NCI-H510A (cell line): ENCODE measurements at regions not wholly inside any gene's neighbourhood (a gene's known extent, or its start where the extent isn't known, plus 50 kb on each side); places are given as distances from the start of the nearest gene placed in this dataset.
A peak's percentile ranks its signal among the peaks of the same experiment; 100 is the strongest.

ENCODE experiments used
- DNase-seq: peaks from one replicate; lab custom pipeline; 2025; lab: John Stamatoyannopoulos, UW

GRCh38 chr2:19201911-19202462 lies 156.4 kb downstream of the OSR1 start:
- no peak for DNase-seq

- no peak for DNase-seq
Measured at GRCh38 chr2:19198381-19198780, 160.0 kb downstream of the OSR1 start.

GRCh38 chr2:19195661-19196060 lies 162.8 kb downstream of the OSR1 start:
- DNase-seq: no peak

- no peak for DNase-seq
Measured at GRCh38 chr2:19189391-19189790, 169.0 kb downstream of the OSR1 start.

GRCh38 chr2:19187323-19188020 lies 171.0 kb downstream of the OSR1 start:
- no peak for DNase-seq

- DNase-seq: no peak
Measured at GRCh38 chr2:19185086-19185485, 173.3 kb downstream of the OSR1 start.

DNA sequence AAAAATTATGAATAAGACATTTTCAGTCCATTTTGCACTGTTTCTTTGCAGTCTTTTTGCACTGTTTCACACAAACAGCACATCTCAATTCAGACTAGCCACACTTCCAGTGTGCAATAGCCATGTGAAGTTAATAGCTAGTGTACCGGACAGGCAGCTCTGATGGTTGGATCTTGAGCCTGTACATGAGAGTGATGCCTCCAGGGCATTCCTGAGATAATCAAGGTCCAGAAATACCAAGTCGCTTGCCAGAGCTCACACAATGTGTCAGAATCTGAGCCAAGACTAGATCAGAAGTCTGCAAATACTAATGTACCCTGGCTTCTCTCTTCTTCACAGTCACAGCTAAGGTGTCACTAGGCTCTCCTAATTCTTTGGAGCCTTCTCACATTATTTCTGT lies 180.2 kb downstream of the OSR1 start:
- DNase-seq: no peak

GRCh38 chr2:19176977-19177376 lies 181.4 kb downstream of the OSR1 start:
- no peak for DNase-seq

DNA sequence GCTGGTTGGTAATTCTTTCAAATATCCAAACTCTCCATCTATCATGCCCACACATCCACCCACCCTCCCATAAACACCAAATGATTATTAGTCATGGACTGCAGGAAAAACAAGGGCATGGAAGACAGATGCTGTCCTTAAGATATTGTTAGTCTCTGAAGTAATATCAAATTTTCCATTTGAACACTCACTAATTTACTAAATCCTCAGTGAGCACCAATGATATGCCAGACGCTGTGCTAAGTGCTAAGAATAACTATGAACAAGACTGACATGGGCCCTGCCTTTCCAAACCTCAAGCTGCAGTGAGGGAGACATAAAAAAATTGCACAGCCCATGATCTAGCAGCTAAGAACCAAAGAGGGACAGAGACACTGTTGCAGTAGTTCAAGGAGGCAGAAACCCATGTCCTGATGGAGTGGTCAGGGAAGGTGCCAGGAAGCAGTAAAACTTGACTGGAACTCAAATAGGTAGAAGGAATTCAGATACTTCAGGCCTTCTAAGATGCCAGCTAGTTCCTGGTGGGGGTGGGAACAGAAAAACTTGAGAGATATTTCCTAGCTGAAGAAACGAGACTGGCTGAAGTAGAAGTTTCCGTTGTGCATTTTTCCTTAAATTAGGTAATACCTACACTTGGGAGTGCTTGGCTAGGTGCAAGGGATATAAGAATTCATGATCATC lies 182.1 kb downstream of the OSR1 start:
- DNase-seq: no peak

- DNase-seq: no peak
Measured at GRCh38 chr2:19174176-19174575, 184.2 kb downstream of the OSR1 start.

DNA sequence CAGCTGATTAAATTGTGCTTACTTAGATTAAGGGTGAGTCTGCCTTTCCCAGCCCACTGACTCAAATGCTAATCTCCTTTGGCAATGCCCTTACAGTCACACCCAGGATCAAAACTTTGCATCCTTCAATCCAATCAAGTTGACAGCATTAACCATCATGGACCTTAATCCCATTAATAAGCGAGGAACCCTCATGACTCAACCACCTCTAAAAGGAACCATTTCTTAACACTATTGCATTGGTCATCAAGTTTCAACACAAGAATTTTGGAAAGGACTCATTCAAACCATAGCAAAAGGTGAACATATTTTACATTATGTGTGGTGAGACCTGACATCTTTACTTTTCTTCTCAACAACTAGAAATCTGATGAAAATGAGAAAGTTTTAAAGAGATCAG lies 187.0 kb downstream of the OSR1 start:
- no peak for DNase-seq

DNA sequence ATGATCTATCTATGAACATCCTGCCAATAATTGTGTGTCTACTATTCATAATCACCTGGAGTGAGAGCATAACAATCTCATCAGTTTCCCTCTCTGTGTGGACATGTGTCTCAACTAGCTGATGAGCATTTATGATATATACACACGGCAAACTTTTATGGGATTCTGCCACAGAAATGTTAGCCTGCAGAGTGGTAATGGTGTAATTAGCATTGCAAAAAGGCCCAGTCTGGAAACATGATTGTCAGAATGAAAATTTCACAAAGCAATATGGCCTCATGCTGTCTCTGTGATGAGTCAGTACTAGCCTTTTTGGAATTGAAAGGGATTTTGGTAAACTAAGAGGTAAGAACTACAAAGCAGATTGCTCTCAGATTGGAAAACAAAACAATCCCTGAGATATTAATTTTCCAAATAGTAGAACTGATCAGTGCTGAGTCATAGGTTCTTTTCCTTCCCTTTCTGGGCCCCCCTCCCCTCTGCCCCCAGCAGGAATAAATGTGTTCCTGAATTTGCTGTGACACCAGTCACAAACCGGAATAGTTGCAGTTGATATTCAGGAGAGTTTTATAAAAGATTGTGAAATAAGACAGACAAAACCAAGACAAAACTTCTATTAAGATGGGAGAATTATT lies 189.2 kb downstream of the OSR1 start:
- no peak for DNase-seq

DNA sequence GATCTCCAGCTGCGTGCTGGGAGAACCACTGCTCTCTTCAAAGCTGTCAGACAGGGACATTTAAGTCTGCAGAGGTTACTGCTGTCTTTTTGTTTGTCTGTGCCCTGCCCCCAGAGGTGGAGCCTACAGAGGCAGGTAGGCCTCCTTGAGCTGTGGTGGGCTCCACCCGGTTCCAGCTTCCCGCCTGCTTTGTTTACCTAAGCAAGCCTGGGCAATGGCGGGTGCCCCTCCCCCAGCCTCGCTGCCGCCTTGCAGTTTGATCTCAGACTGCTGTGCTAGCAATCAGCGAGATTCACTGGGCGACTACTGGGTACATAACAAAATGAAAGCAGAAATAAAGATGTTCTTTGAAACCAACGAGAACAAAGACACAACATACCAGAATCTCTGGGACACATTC lies 194.3 kb downstream of the OSR1 start:
- DNase-seq: peak; percentile 33

- DNase-seq: no peak
Measured at GRCh38 chr2:19158896-19159295, 199.5 kb downstream of the OSR1 start.

- DNase-seq: no peak
Measured at GRCh38 chr2:19158211-19158610, 200.2 kb downstream of the OSR1 start.

GRCh38 chr2:19156646-19157045 lies 201.8 kb downstream of the OSR1 start:
- DNase-seq: no peak

- no peak for DNase-seq
Measured at GRCh38 chr2:19150726-19151125, 207.7 kb downstream of the OSR1 start.

DNA sequence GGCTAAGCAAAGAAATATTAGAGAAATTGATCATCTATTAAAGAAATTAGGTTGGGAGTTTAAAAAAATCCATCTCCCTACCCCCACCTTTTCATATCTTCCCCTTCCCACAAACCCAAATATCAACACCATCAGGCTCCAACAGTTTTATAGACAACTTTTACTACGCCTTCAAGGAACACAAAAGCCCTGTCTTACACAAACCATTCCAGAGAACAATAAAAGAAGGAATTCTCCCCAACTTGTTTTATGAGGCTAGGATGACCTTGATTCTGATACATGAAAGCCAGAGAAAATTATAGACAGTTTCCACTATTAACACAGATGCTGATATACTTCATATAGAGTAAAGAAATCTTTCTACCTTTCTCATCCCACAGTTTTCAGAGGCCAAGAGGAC lies 211.6 kb downstream of the OSR1 start:
- DNase-seq: no peak

- no peak for DNase-seq
Measured at GRCh38 chr2:19141234-19142004, 217.0 kb downstream of the OSR1 start.

GRCh38 chr2:19140463-19141208 lies 217.8 kb downstream of the OSR1 start:
- peak; percentile 86 for DNase-seq

GRCh38 chr2:19139386-19139785 lies 219.0 kb downstream of the OSR1 start:
- DNase-seq: no peak
